Naive thymus-derived CD4-positive, alpha-beta T cell (primary cell): ENCODE measurements at regions not wholly inside any gene's neighbourhood (a gene's known extent, or its start where the extent isn't known, plus 50 kb on each side); places are given as distances from the start of the nearest gene placed in this dataset.

Experiments used
- ATAC-seq: fragments of 150-1000 bp; cut with Tn5 transposase; 2 replicates; pipeline ENCODE4 v1.10.0; 2021; ENCODE audit warnings: mild to moderate bottlenecking, moderate library complexity
- CTCF ChIA-PET: fragments of 350-600 bp; sonication (Branson Sonifier 250); formaldehyde crosslinking; loops from one replicate; lab custom pipeline; 2021; ENCODE audit warnings: antibody characterized with exemption; lab: Charles Lee
- POLR2A ChIA-PET: fragments of 350-600 bp; sonication (Branson Sonifier 250); formaldehyde crosslinking; loops from one replicate; lab custom pipeline; 2021; ENCODE audit warnings: antibody characterized with exemption, inconsistent platforms; lab: Charles Lee
- DNase-seq, 9 donors: peaks; one replicate each; pipeline versions ENCODE4 v3.0.0 to v3.0.0-alpha.2; 2020 to 2022; ENCODE audit warnings: mixed read lengths in 1 of 9
- H3K27ac ChIP-seq: one replicate; pipeline ENCODE4 v1.7.0; 2013; ENCODE audit warnings: mild to moderate bottlenecking, low read depth, low read length, moderate library complexity
- H3K27me3 ChIP-seq, 2 donors: one replicate each; pipeline ENCODE4 v1.7.0; 2013; ENCODE audit warnings: low read length in 2 of 2, mild to moderate bottlenecking in 2 of 2, moderate library complexity in 2 of 2; ENCODE audit not compliant: control insufficient read depth in 2 of 2, insufficient read depth in 2 of 2
- H3K36me3 ChIP-seq, 3 experiments: 1 replicate in 2 of 3; 2 replicates in 1 of 3; pipeline ENCODE4 v1.7.0; 2013; ENCODE audit warnings: low read length in 3 of 3, mild to moderate bottlenecking in 3 of 3, moderate library complexity in 1 of 3; ENCODE audit not compliant: insufficient read depth in 3 of 3, control insufficient read depth in 2 of 3
- H3K4me1 ChIP-seq, 2 donors: one replicate each; pipeline ENCODE4 v1.7.0; 2013; ENCODE audit warnings: low read length in 2 of 2, mild to moderate bottlenecking in 2 of 2, moderate library complexity in 1 of 2; ENCODE audit not compliant: control insufficient read depth in 2 of 2, insufficient read depth in 2 of 2
- H3K4me3 ChIP-seq: 2 replicates; pipeline ENCODE4 v1.7.0; 2013; ENCODE audit warnings: mild to moderate bottlenecking, low read length
- H3K9me3 ChIP-seq, 3 experiments: 1 replicate in 2 of 3; 2 replicates in 1 of 3; pipeline ENCODE4 v1.7.0; 2013; ENCODE audit warnings: low read length in 3 of 3; ENCODE audit not compliant: control insufficient read depth in 2 of 3
- H3K27ac Mint-ChIP-seq, 9 donors: one replicate each; pipeline ENCODE4 v1.8.0; 2020 to 2022; ENCODE audit warnings: mixed read lengths in 9 of 9, mild to moderate bottlenecking in 8 of 9, moderate library complexity in 5 of 9, inconsistent platforms in 2 of 9
- H3K27me3 Mint-ChIP-seq, 5 donors: one replicate each; pipeline ENCODE4 v1.8.0; 2021 to 2022; ENCODE audit warnings: mixed read lengths in 5 of 5, mild to moderate bottlenecking in 1 of 5
- H3K36me3 Mint-ChIP-seq, 5 donors: one replicate each; pipeline ENCODE4 v1.8.0; 2020 to 2022; ENCODE audit warnings: mixed read lengths in 5 of 5, mild to moderate bottlenecking in 3 of 5, inconsistent platforms in 1 of 5
- H3K4me1 Mint-ChIP-seq, 7 donors: one replicate each; pipeline ENCODE4 v1.8.0; 2020 to 2022; ENCODE audit warnings: mixed read lengths in 7 of 7, mild to moderate bottlenecking in 3 of 7, inconsistent platforms in 1 of 7
- H3K4me3 Mint-ChIP-seq, 10 donors: one replicate each; pipeline ENCODE4 v1.8.0; 2020 to 2022; ENCODE audit warnings: mild to moderate bottlenecking in 10 of 10, mixed read lengths in 10 of 10, moderate library complexity in 6 of 10, inconsistent platforms in 2 of 10
- H3K9me3 Mint-ChIP-seq, 11 donors: one replicate each; pipeline ENCODE4 v1.8.0; 2020 to 2022; ENCODE audit warnings: mixed read lengths in 11 of 11, mild to moderate bottlenecking in 4 of 11, inconsistent platforms in 1 of 11, moderate library complexity in 1 of 11
- intact Hi-C, 2 donors: fragments of 100-400 bp; cut with micrococcal nuclease; formaldehyde crosslinking; loops; one replicate each; pipeline ENCODE4 v1.15.1; 2023

GRCh38 chr10:44552726-44553125, 167.8 kb upstream of the CXCL12 start:
- H3K27ac Mint-ChIP-seq: no peak overlapping the region
- peaks cover 0 to 7% (median 0%) of the 10 kb centered on the region in 3 experiments for H3K9me3 ChIP-seq
- H3K36me3 ChIP-seq: no peaks in the 10 kb centered on the region
- no peaks in the 10 kb centered on the region for H3K4me1 Mint-ChIP-seq
- no peak overlapping the region for H3K27ac ChIP-seq
- H3K4me3 Mint-ChIP-seq: no peak overlapping the region
- no peaks in the 10 kb centered on the region for H3K4me1 ChIP-seq
- CTCF ChIA-PET: no interaction called here
- POLR2A ChIA-PET: no interaction called here
- DNase-seq: no peak
- no peak overlapping the region for H3K4me3 ChIP-seq
- peaks cover 0 to 19% (median 3%) of the 10 kb centered on the region in 5 donors for H3K27me3 Mint-ChIP-seq
- no peaks in the 10 kb centered on the region for H3K27me3 ChIP-seq
- no peaks in the 10 kb centered on the region for H3K36me3 Mint-ChIP-seq
- H3K9me3 Mint-ChIP-seq: peaks cover 0 to 34% (median 13%) of the 10 kb centered on the region in 11 donors
- no peak for ATAC-seq
- intact Hi-C loops: no loop called here

- ChIA-PET POLR2A (no interaction called here), CTCF (no interaction called here)
- Mint-ChIP-seq H3K27ac (no peak overlapping the region), H3K36me3 (no peaks in the 10 kb centered on the region), H3K9me3 (peaks cover 0 to 6% (median 0%) of the 10 kb centered on the region in 11 donors), H3K4me3 (no peak overlapping the region), H3K27me3 (peaks cover 0 to 25% (median 0%) of the 10 kb centered on the region in 5 donors), H3K4me1 (no peaks in the 10 kb centered on the region)
- ATAC-seq: no peak
- no peaks in the 10 kb centered on the region for H3K36me3 ChIP-seq
- no peak for DNase-seq
- H3K4me1 ChIP-seq: no peaks in the 10 kb centered on the region
- no peak overlapping the region for H3K4me3 ChIP-seq
- H3K9me3 ChIP-seq: no peaks in the 10 kb centered on the region
- intact Hi-C loops: no loop called here
- no peaks in the 10 kb centered on the region for H3K27me3 ChIP-seq
- H3K27ac ChIP-seq: no peak overlapping the region
Observed at GRCh38 chr10:44557596-44558191, 172.8 kb upstream of the CXCL12 start.

- no peaks in the 10 kb centered on the region for H3K36me3 ChIP-seq
- no peaks in the 10 kb centered on the region for H3K4me1 Mint-ChIP-seq
- no peaks in the 10 kb centered on the region for H3K9me3 ChIP-seq
- H3K27ac ChIP-seq: no peak overlapping the region
- H3K4me3 Mint-ChIP-seq: no peak overlapping the region
- intact Hi-C loops: no loop called here
- peaks cover 0 to 22% (median 0%) of the 10 kb centered on the region in 5 donors for H3K27me3 Mint-ChIP-seq
- H3K36me3 Mint-ChIP-seq: no peaks in the 10 kb centered on the region
- ChIA-PET CTCF (no interaction called here), POLR2A (no interaction called here)
- no peak overlapping the region for H3K27ac Mint-ChIP-seq
- peaks cover 0 to 4% (median 0%) of the 10 kb centered on the region in 11 donors for H3K9me3 Mint-ChIP-seq
- ATAC-seq: no peak
- no peaks in the 10 kb centered on the region for H3K27me3 ChIP-seq
- no peaks in the 10 kb centered on the region for H3K4me1 ChIP-seq
- no peak for DNase-seq
- no peak overlapping the region for H3K4me3 ChIP-seq
Observed at GRCh38 chr10:44558521-44558920, 173.6 kb upstream of the CXCL12 start.

GRCh38 chr10:44564361-44564760, 179.5 kb upstream of the CXCL12 start:
- DNase-seq (no peak), ATAC-seq (no peak)
- H3K27ac ChIP-seq: no peak overlapping the region
- peaks cover 0 to 4% (median 0%) of the 10 kb centered on the region in 5 donors for H3K27me3 Mint-ChIP-seq
- no peaks in the 10 kb centered on the region for H3K27me3 ChIP-seq
- H3K9me3 Mint-ChIP-seq: peaks cover 0 to 3% (median 0%) of the 10 kb centered on the region in 11 donors
- H3K4me3 Mint-ChIP-seq: no peak overlapping the region
- intact Hi-C loops: no loop called here
- H3K4me1 Mint-ChIP-seq: no peaks in the 10 kb centered on the region
- CTCF ChIA-PET: no interaction called here
- no peaks in the 10 kb centered on the region for H3K36me3 Mint-ChIP-seq
- H3K4me3 ChIP-seq: no peak overlapping the region
- H3K27ac Mint-ChIP-seq: no peak overlapping the region
- no peaks in the 10 kb centered on the region for H3K4me1 ChIP-seq
- H3K9me3 ChIP-seq: no peaks in the 10 kb centered on the region
- no peaks in the 10 kb centered on the region for H3K36me3 ChIP-seq
- POLR2A ChIA-PET: no interaction called here

GRCh38 chr10:44564790-44565189, 179.9 kb upstream of the CXCL12 start:
- no peak overlapping the region for H3K4me3 ChIP-seq
- H3K9me3 ChIP-seq: no peaks in the 10 kb centered on the region
- Mint-ChIP-seq H3K4me3 (no peak overlapping the region), H3K27me3 (peaks cover 0 to 7% (median 0%) of the 10 kb centered on the region in 5 donors), H3K36me3 (no peaks in the 10 kb centered on the region), H3K27ac (no peak overlapping the region), H3K4me1 (no peaks in the 10 kb centered on the region), H3K9me3 (peaks cover 0 to 3% (median 0%) of the 10 kb centered on the region in 11 donors)
- no peaks in the 10 kb centered on the region for H3K36me3 ChIP-seq
- DNase-seq (no peak), ATAC-seq (no peak)
- intact Hi-C loops: no loop called here
- ChIA-PET POLR2A (no interaction called here), CTCF (no interaction called here)
- no peak overlapping the region for H3K27ac ChIP-seq
- no peaks in the 10 kb centered on the region for H3K27me3 ChIP-seq
- no peaks in the 10 kb centered on the region for H3K4me1 ChIP-seq

GRCh38 chr10:44566786-44567185, 181.9 kb upstream of the CXCL12 start:
- ATAC-seq: no peak
- CTCF ChIA-PET: no interaction called here
- Histone ChIP-seq H3K9me3 (no peaks in the 10 kb centered on the region), H3K4me3 (no peak overlapping the region), H3K27ac (no peak overlapping the region), H3K36me3 (no peaks in the 10 kb centered on the region), H3K27me3 (no peaks in the 10 kb centered on the region), H3K4me1 (no peaks in the 10 kb centered on the region)
- intact Hi-C loops: no loop called here
- no peak overlapping the region for H3K27ac Mint-ChIP-seq
- no peak overlapping the region for H3K4me3 Mint-ChIP-seq
- no peak for DNase-seq
- H3K4me1 Mint-ChIP-seq: no peaks in the 10 kb centered on the region
- POLR2A ChIA-PET: no interaction called here
- peaks cover 0 to 7% (median 3%) of the 10 kb centered on the region in 5 donors for H3K27me3 Mint-ChIP-seq
- no peaks in the 10 kb centered on the region for H3K36me3 Mint-ChIP-seq
- H3K9me3 Mint-ChIP-seq: peaks cover 0 to 3% (median 0%) of the 10 kb centered on the region in 11 donors

- DNase-seq (no peak), ATAC-seq (no peak)
- Histone ChIP-seq H3K27ac (no peak overlapping the region), H3K27me3 (no peaks in the 10 kb centered on the region), H3K4me1 (no peaks in the 10 kb centered on the region), H3K4me3 (no peak overlapping the region), H3K9me3 (no peaks in the 10 kb centered on the region), H3K36me3 (no peaks in the 10 kb centered on the region)
- H3K4me1 Mint-ChIP-seq: no peaks in the 10 kb centered on the region
- H3K27ac Mint-ChIP-seq: no peak overlapping the region
- intact Hi-C loops: no loop called here
- H3K27me3 Mint-ChIP-seq: peaks cover 0 to 7% (median 3%) of the 10 kb centered on the region in 5 donors
- CTCF ChIA-PET: no interaction called here
- no peak overlapping the region for H3K4me3 Mint-ChIP-seq
- peaks cover 0 to 5% (median 0%) of the 10 kb centered on the region in 11 donors for H3K9me3 Mint-ChIP-seq
- no peaks in the 10 kb centered on the region for H3K36me3 Mint-ChIP-seq
- POLR2A ChIA-PET: no interaction called here
Observed at GRCh38 chr10:44567471-44567870, 182.6 kb upstream of the CXCL12 start.
